ENCODE measurements at regions not wholly inside any gene's neighbourhood (a gene's known extent, or its start where the extent isn't known, plus 50 kb on each side); places are given as distances from the start of the nearest gene placed in this dataset.

GRCh38 chr13:34255711-34256110 lies 437.8 kb downstream of the RFC3 start:
- Histone ChIP-seq H3K27ac (ENCODE audit: low read length) (no peak overlapping the region), H3K4me1 (ENCODE audit: control insufficient read depth in 1 of 2, insufficient read depth in 2 of 2, low read length in 2 of 2) (no peaks in the 10 kb centered on the region), H3K4me3 (ENCODE audit: low read depth in 1 of 2, low read length in 2 of 2) (no peak overlapping the region), H3K36me3 (ENCODE audit: control insufficient read depth in 1 of 2, insufficient read depth in 2 of 2, low read length in 2 of 2) (no peaks in the 10 kb centered on the region), H3K9me3 (ENCODE audit: control insufficient read depth in 1 of 2, low read length in 2 of 2) (peaks cover 0 to 2% of the 10 kb centered on the region in 2 donors), H3K27me3 (ENCODE audit: low read depth, low read length) (no peaks in the 10 kb centered on the region)

DNA sequence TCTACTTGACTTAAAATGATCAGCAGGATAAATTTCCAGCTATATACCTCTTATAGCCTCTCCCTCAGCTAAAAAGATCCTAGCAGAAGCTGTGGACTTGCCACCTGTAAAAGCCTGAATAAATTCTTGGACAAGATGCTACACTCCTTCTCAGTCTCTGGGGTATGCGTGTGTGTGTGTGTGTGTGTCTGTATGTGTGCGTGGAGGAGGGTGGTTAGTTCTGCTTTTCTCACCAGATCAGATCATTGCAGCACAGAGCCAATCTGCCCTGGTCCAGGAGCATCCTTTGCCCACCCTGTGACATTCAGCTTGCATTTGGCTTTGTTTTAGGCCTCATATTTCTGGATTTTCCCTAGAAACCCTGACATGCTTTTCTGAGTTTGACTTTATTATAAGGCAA lies 438.3 kb downstream of the RFC3 start:
- H3K27me3 ChIP-seq (ENCODE audit: low read depth, low read length): no peaks in the 10 kb centered on the region
- H3K4me1 ChIP-seq (ENCODE audit: control insufficient read depth in 1 of 2, insufficient read depth in 2 of 2, low read length in 2 of 2): no peaks in the 10 kb centered on the region
- H3K4me3 ChIP-seq (ENCODE audit: low read depth in 1 of 2, low read length in 2 of 2): no peak overlapping the region
- H3K9me3 ChIP-seq (ENCODE audit: control insufficient read depth in 1 of 2, low read length in 2 of 2): peaks cover 0 to 2% of the 10 kb centered on the region in 2 donors
- no peaks in the 10 kb centered on the region for H3K36me3 ChIP-seq (ENCODE audit: control insufficient read depth in 1 of 2, insufficient read depth in 2 of 2, low read length in 2 of 2)
- no peak overlapping the region for H3K27ac ChIP-seq (ENCODE audit: low read length)

DNA sequence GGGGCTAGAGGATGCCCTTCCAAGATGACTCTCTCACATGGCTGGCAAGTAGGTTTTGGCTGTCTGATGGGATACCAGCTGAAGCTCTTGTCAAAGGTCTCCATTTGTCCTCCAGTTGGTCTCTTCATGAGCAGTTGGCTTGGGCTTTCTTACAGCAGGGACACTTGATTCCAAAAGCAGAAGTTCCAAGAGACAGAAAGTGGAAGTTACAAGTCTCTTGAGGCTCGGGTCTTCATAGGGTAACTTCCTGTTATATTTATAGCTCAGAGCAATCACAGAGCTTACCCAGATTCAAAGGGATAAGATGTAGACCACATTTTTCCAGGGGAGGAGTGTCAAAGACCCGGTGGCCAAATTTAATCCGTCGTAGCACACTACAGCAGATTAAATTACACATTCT lies 440.0 kb downstream of the RFC3 start:
- H3K9me3 ChIP-seq (ENCODE audit: control insufficient read depth in 1 of 2, low read length in 2 of 2): peaks cover 0 to 2% of the 10 kb centered on the region in 2 donors
- no peaks in the 10 kb centered on the region for H3K36me3 ChIP-seq (ENCODE audit: control insufficient read depth in 1 of 2, insufficient read depth in 2 of 2, low read length in 2 of 2)
- H3K27me3 ChIP-seq (ENCODE audit: low read depth, low read length): no peaks in the 10 kb centered on the region
- H3K4me3 ChIP-seq (ENCODE audit: low read depth in 1 of 2, low read length in 2 of 2): no peak overlapping the region
- H3K27ac ChIP-seq (ENCODE audit: low read length): no peak overlapping the region
- H3K4me1 ChIP-seq (ENCODE audit: control insufficient read depth in 1 of 2, insufficient read depth in 2 of 2, low read length in 2 of 2): no peaks in the 10 kb centered on the region

GRCh38 chr13:34258646-34259386 lies 440.9 kb downstream of the RFC3 start:
- no peak overlapping the region for H3K27ac ChIP-seq (ENCODE audit: low read length)
- H3K36me3 ChIP-seq (ENCODE audit: control insufficient read depth in 1 of 2, insufficient read depth in 2 of 2, low read length in 2 of 2): no peaks in the 10 kb centered on the region
- H3K27me3 ChIP-seq (ENCODE audit: low read depth, low read length): no peaks in the 10 kb centered on the region
- H3K4me1 ChIP-seq (ENCODE audit: control insufficient read depth in 1 of 2, insufficient read depth in 2 of 2, low read length in 2 of 2): no peaks in the 10 kb centered on the region
- no peak overlapping the region for H3K4me3 ChIP-seq (ENCODE audit: low read depth in 1 of 2, low read length in 2 of 2)
- peaks cover 0 to 2% of the 10 kb centered on the region in 2 donors for H3K9me3 ChIP-seq (ENCODE audit: control insufficient read depth in 1 of 2, low read length in 2 of 2)

DNA sequence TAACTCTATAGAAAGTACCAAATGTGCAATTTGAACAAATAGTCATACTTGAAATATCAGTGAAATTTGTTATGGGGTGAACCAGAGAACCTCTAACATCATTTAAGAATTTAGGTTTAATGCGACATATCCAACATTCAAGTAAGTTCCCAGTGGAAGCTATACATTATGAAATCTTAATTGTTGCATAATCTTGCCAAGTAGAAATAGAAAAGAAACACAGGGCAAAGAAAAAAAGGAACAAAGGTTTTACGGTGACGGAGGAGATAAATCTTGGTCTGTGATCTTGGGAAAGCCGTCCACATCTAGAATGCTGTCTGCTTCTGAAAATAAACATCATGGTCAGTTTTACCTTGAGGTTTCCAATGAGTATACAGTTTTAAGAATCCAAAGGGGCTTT lies 445.7 kb downstream of the RFC3 start:
- Histone ChIP-seq H3K36me3 (ENCODE audit: control insufficient read depth in 1 of 2, insufficient read depth in 2 of 2, low read length in 2 of 2) (no peaks in the 10 kb centered on the region), H3K4me1 (ENCODE audit: control insufficient read depth in 1 of 2, insufficient read depth in 2 of 2, low read length in 2 of 2) (no peaks in the 10 kb centered on the region), H3K9me3 (ENCODE audit: control insufficient read depth in 1 of 2, low read length in 2 of 2) (no peaks in the 10 kb centered on the region), H3K27ac (ENCODE audit: low read length) (no peak overlapping the region), H3K4me3 (ENCODE audit: low read depth in 1 of 2, low read length in 2 of 2) (no peak overlapping the region), H3K27me3 (ENCODE audit: low read depth, low read length) (no peaks in the 10 kb centered on the region)

GRCh38 chr13:34265046-34265679 lies 447.2 kb downstream of the RFC3 start:
- no peak overlapping the region for H3K4me3 ChIP-seq (ENCODE audit: low read depth in 1 of 2, low read length in 2 of 2)
- H3K27ac ChIP-seq (ENCODE audit: low read length): no peak overlapping the region
- no peaks in the 10 kb centered on the region for H3K36me3 ChIP-seq (ENCODE audit: control insufficient read depth in 1 of 2, insufficient read depth in 2 of 2, low read length in 2 of 2)
- H3K27me3 ChIP-seq (ENCODE audit: low read depth, low read length): no peaks in the 10 kb centered on the region
- no peaks in the 10 kb centered on the region for H3K4me1 ChIP-seq (ENCODE audit: control insufficient read depth in 1 of 2, insufficient read depth in 2 of 2, low read length in 2 of 2)
- no peaks in the 10 kb centered on the region for H3K9me3 ChIP-seq (ENCODE audit: control insufficient read depth in 1 of 2, low read length in 2 of 2)

DNA sequence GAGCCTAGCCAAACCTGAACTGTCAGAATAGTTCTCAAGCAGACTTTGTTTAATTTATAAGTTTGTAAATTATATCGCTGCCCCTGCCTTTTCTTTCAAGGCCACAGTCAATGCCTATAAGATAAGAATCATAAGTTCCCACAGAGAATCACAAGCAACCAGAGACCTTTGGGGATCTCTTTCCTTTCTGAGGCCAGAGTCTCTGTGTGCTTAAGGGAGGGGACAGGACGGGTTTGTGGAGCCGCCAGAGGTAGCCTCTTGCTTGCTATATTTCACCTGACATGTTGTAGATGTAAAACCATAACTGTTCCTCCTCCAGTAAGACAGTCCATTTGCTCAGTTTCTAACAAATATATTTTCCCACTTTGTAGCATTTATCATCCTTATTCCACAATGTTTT lies 458.8 kb downstream of the RFC3 start:
- no peaks in the 10 kb centered on the region for H3K4me1 ChIP-seq (ENCODE audit: control insufficient read depth in 1 of 2, insufficient read depth in 2 of 2, low read length in 2 of 2)
- no peak overlapping the region for H3K27ac ChIP-seq (ENCODE audit: low read length)
- H3K9me3 ChIP-seq (ENCODE audit: control insufficient read depth in 1 of 2, low read length in 2 of 2): no peaks in the 10 kb centered on the region
- no peaks in the 10 kb centered on the region for H3K27me3 ChIP-seq (ENCODE audit: low read depth, low read length)
- H3K36me3 ChIP-seq (ENCODE audit: control insufficient read depth in 1 of 2, insufficient read depth in 2 of 2, low read length in 2 of 2): no peaks in the 10 kb centered on the region
- no peak overlapping the region for H3K4me3 ChIP-seq (ENCODE audit: low read depth in 1 of 2, low read length in 2 of 2)

- Histone ChIP-seq H3K4me3 (ENCODE audit: low read depth in 1 of 2, low read length in 2 of 2) (no peak overlapping the region), H3K27ac (ENCODE audit: low read length) (no peak overlapping the region), H3K36me3 (ENCODE audit: control insufficient read depth in 1 of 2, insufficient read depth in 2 of 2, low read length in 2 of 2) (no peaks in the 10 kb centered on the region), H3K9me3 (ENCODE audit: control insufficient read depth in 1 of 2, low read length in 2 of 2) (no peaks in the 10 kb centered on the region), H3K4me1 (ENCODE audit: control insufficient read depth in 1 of 2, insufficient read depth in 2 of 2, low read length in 2 of 2) (no peaks in the 10 kb centered on the region), H3K27me3 (ENCODE audit: low read depth, low read length) (no peaks in the 10 kb centered on the region)
Observed at GRCh38 chr13:34277936-34278335, 460.0 kb downstream of the RFC3 start.

DNA sequence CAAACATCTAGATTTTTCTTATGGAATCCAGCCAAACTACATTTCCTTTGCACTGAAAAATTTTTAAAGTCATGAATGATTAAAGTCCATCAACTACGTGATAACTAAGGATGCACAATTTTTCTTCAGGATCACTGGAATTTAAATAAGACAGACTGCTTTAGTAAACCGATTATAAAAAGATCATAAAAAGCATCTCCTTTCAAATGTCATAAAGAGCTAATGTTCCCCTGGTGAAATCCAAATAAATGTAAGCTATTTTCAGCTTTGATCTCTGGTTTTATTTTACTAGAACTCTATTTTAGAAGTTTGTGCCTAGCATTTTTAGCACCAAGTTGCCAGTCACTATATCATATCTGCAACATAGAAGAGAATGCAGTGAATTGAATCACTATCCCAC lies 460.8 kb downstream of the RFC3 start:
- Histone ChIP-seq H3K4me3 (ENCODE audit: low read depth in 1 of 2, low read length in 2 of 2) (no peak overlapping the region), H3K4me1 (ENCODE audit: control insufficient read depth in 1 of 2, insufficient read depth in 2 of 2, low read length in 2 of 2) (no peaks in the 10 kb centered on the region), H3K36me3 (ENCODE audit: control insufficient read depth in 1 of 2, insufficient read depth in 2 of 2, low read length in 2 of 2) (no peaks in the 10 kb centered on the region), H3K9me3 (ENCODE audit: control insufficient read depth in 1 of 2, low read length in 2 of 2) (peaks cover 0 to 7% of the 10 kb centered on the region in 2 donors), H3K27ac (ENCODE audit: low read length) (no peak overlapping the region), H3K27me3 (ENCODE audit: low read depth, low read length) (no peaks in the 10 kb centered on the region)

- no peak overlapping the region for H3K27ac ChIP-seq (ENCODE audit: low read length)
- H3K9me3 ChIP-seq (ENCODE audit: control insufficient read depth in 1 of 2, low read length in 2 of 2): no peaks in the 10 kb centered on the region
- H3K4me3 ChIP-seq (ENCODE audit: low read depth in 1 of 2, low read length in 2 of 2): no peak overlapping the region
- peaks cover 0 to 7% of the 10 kb centered on the region in 2 donors for H3K4me1 ChIP-seq (ENCODE audit: control insufficient read depth in 1 of 2, insufficient read depth in 2 of 2, low read length in 2 of 2)
- H3K27me3 ChIP-seq (ENCODE audit: low read depth, low read length): no peaks in the 10 kb centered on the region
- H3K36me3 ChIP-seq (ENCODE audit: control insufficient read depth in 1 of 2, insufficient read depth in 2 of 2, low read length in 2 of 2): no peaks in the 10 kb centered on the region
Observed at GRCh38 chr13:34290661-34291060, 472.7 kb downstream of the RFC3 start.

DNA sequence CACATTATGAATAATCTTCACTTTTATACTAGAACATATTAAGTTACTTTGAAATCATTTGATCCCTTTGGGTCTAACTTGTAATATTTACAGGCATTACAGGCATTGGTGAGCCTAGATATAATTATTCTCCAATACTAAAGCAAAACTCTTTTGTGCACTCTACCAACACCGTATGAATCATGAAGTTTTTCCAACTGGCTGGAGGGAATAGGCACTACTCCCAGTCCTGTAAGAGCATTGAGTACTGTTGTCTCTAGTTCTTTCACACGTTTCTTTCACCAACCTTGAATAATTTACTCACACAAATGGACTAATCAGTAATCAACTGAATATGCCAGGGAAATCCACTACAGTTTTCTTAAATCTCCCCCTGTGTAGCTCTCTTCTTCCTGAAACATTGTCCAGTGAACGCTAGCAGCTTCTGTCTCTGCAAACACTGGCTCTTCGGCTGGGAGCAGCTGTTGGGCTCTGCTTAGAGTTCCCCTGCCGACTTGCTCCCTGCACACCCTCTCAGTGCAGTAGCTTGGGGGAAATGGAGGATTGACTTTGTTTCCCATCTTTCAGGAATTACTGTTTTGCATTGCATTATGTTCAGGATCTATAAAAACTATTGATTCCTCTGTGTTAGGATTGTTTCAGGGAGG lies 476.7 kb downstream of the RFC3 start:
- H3K9me3 ChIP-seq (ENCODE audit: control insufficient read depth in 1 of 2, low read length in 2 of 2): no peaks in the 10 kb centered on the region
- no peak overlapping the region for H3K27ac ChIP-seq (ENCODE audit: low read length)
- peaks cover 0 to 7% of the 10 kb centered on the region in 2 donors for H3K4me1 ChIP-seq (ENCODE audit: control insufficient read depth in 1 of 2, insufficient read depth in 2 of 2, low read length in 2 of 2)
- no peak overlapping the region for H3K4me3 ChIP-seq (ENCODE audit: low read depth in 1 of 2, low read length in 2 of 2)
- H3K27me3 ChIP-seq (ENCODE audit: low read depth, low read length): no peaks in the 10 kb centered on the region
- H3K36me3 ChIP-seq (ENCODE audit: control insufficient read depth in 1 of 2, insufficient read depth in 2 of 2, low read length in 2 of 2): no peaks in the 10 kb centered on the region
